PC-9 (cell line): ENCODE measurements at regions not wholly inside any gene's neighbourhood (a gene's known extent, or its start where the extent isn't known, plus 50 kb on each side); places are given as distances from the start of the nearest gene placed in this dataset.
"Not testable (repeated sequence)": the region's sequence is repeated elsewhere in the genome, so short reads cannot be mapped to it uniquely, and the experiment has no call there.

Source experiments
- CTCF ChIP-seq: fragments of 200-600 bp; sonication (generic); conservative IDR thresholded peaks from 2 replicates; pipeline ENCODE4 v1.6.1; 2017; ENCODE audit warnings: mixed run types, antibody characterized with exemption, mild to moderate bottlenecking, moderate library complexity
- EZH2 ChIP-seq: fragments of 200-600 bp; sonication (generic); IDR thresholded peaks from 2 replicates; pipeline ENCODE4 v1.8.0; 2017; ENCODE audit warnings: antibody characterized with exemption, low read depth

- TF ChIP-seq CTCF, EZH2: not testable (repeated sequence)
These were observed 51.4 kb upstream of the PIK3CB start for GRCh38 chr3:138886096-138886495.
